ENCODE measurements at regions not wholly inside any gene's neighbourhood (a gene's known extent, or its start where the extent isn't known, plus 50 kb on each side); places are given as distances from the start of the nearest gene placed in this dataset.

DNA sequence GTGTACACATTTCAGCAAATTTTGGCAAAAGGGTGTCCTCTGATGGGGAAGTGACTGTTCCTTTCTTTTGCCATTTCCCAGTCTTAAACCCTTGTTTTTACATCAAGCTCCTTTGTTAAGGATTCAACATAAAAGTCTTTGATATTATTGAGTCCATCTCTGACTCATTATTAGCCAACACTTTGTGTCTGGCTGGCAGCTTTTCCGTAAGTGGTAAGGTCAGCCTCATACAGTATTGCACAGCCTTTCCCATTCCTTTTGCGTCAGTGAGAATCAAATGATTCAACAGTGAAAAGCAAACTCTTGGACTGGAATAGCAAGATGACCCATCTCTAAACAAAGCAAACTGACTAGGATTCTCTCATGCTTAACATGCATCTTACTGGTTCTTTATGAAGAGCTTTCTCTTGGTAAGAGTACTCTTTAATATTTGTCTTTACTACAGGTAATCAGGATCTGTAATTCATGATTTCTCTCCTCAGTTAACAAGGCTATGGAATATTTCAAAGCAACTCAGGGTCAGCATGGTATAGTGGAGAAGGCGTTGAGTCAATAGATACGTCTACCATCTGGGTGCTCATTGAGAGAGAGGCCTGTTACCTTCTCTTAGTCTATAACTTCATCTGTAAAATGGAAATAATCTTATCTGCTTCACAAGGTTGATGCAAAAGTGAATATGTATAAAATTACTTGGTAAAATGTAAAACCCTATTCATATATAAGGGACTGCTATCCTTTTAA is 183.6 kb downstream of the PRL start:
- H4K20me1 ChIP-seq (ENCODE audit: insufficient read depth, low read length) = no peaks in the 10 kb centered on the region
- no peak overlapping the region for H3K4me2 ChIP-seq (ENCODE audit: low read length)
- no peak overlapping the region for H3K4me3 ChIP-seq (ENCODE audit: low read depth, low read length, poor library complexity, severe bottlenecking)
- H3K27ac ChIP-seq (ENCODE audit: low read depth, low read length, poor library complexity, severe bottlenecking) = no peak overlapping the region
- H3K9me3 ChIP-seq (ENCODE audit: low read length) = no peaks in the 10 kb centered on the region
- no peak overlapping the region for H2AFZ ChIP-seq (ENCODE audit: low read length)
- no peak for TF ChIP-seq CTCF (IDR thresholded peaks at IDR 0.05; ENCODE audit: low read length)
- TF ChIP-seq EZH2 (IDR thresholded peaks at IDR 0.05; ENCODE audit: borderline replicate concordance, low read length) = no peak
- no peaks in the 10 kb centered on the region for H3K36me3 ChIP-seq (ENCODE audit: insufficient read depth, low read length)
- H3K79me2 ChIP-seq (ENCODE audit: insufficient read depth, low read length) = no peaks in the 10 kb centered on the region
- H3K9ac ChIP-seq (ENCODE audit: low read length) = no peak overlapping the region
- no peaks in the 10 kb centered on the region for H3F3A ChIP-seq (ENCODE audit: insufficient read depth, low read length)
- H3K27me3 ChIP-seq (ENCODE audit: insufficient read depth, low read length) = no peaks in the 10 kb centered on the region
- H3K4me1 ChIP-seq (ENCODE audit: insufficient read depth, low read length, severe bottlenecking) = peaks cover 12% of the 10 kb centered on the region
- H3K9me2 ChIP-seq (ENCODE audit: low read depth, low read length) = no peaks in the 10 kb centered on the region

- Histone ChIP-seq H3K9ac (ENCODE audit: low read length) (no peak overlapping the region), H4K20me1 (ENCODE audit: insufficient read depth, low read length) (no peaks in the 10 kb centered on the region), H3K27me3 (ENCODE audit: insufficient read depth, low read length) (no peaks in the 10 kb centered on the region), H2AFZ (ENCODE audit: low read length) (no peak overlapping the region), H3K79me2 (ENCODE audit: insufficient read depth, low read length) (no peaks in the 10 kb centered on the region), H3K9me3 (ENCODE audit: low read length) (no peaks in the 10 kb centered on the region), H3K4me1 (ENCODE audit: insufficient read depth, low read length, severe bottlenecking) (peaks cover 3% of the 10 kb centered on the region), H3F3A (ENCODE audit: insufficient read depth, low read length) (no peaks in the 10 kb centered on the region), H3K4me2 (ENCODE audit: low read length) (no peak overlapping the region), H3K4me3 (ENCODE audit: low read depth, low read length, poor library complexity, severe bottlenecking) (no peak overlapping the region), H3K27ac (ENCODE audit: low read depth, low read length, poor library complexity, severe bottlenecking) (no peak overlapping the region), H3K36me3 (ENCODE audit: insufficient read depth, low read length) (no peaks in the 10 kb centered on the region), H3K9me2 (ENCODE audit: low read depth, low read length) (no peaks in the 10 kb centered on the region)
- TF ChIP-seq CTCF (IDR thresholded peaks at IDR 0.05; ENCODE audit: low read length) (no peak), EZH2 (IDR thresholded peaks at IDR 0.05; ENCODE audit: borderline replicate concordance, low read length) (no peak)
These were observed 181.3 kb downstream of the PRL start for GRCh38 chr6:22115559-22115958.

DNA sequence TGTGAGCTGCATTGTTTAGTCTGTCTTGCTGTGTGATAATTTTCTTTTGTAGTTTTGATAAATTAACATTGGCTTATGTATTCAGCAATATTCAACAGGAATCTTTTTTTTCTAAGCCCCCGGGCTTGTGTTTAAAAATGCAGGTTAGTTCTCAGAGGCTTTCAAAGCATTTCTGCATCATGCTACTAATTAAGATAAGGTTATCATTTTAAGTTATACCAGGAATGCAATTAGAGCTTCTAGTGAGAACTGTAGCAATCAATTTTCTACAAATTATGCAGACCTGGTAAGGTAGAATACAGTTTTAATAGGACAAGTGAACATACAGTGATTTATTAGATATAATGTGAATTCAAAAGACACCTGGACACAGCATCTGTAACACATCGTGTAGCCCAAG is 179.2 kb downstream of the PRL start:
- Histone ChIP-seq H3K79me2 (ENCODE audit: insufficient read depth, low read length) (no peaks in the 10 kb centered on the region), H2AFZ (ENCODE audit: low read length) (no peak overlapping the region), H3K9me2 (ENCODE audit: low read depth, low read length) (no peaks in the 10 kb centered on the region), H3K27ac (ENCODE audit: low read depth, low read length, poor library complexity, severe bottlenecking) (no peak overlapping the region), H3K9me3 (ENCODE audit: low read length) (no peaks in the 10 kb centered on the region), H3K9ac (ENCODE audit: low read length) (no peak overlapping the region), H3K4me3 (ENCODE audit: low read depth, low read length, poor library complexity, severe bottlenecking) (no peak overlapping the region), H4K20me1 (ENCODE audit: insufficient read depth, low read length) (no peaks in the 10 kb centered on the region), H3K4me2 (ENCODE audit: low read length) (no peak overlapping the region), H3F3A (ENCODE audit: insufficient read depth, low read length) (no peaks in the 10 kb centered on the region), H3K4me1 (ENCODE audit: insufficient read depth, low read length, severe bottlenecking) (no peaks in the 10 kb centered on the region), H3K36me3 (ENCODE audit: insufficient read depth, low read length) (no peaks in the 10 kb centered on the region), H3K27me3 (ENCODE audit: insufficient read depth, low read length) (no peaks in the 10 kb centered on the region)
- TF ChIP-seq CTCF (IDR thresholded peaks at IDR 0.05; ENCODE audit: low read length) = no peak
- TF ChIP-seq EZH2 (IDR thresholded peaks at IDR 0.05; ENCODE audit: borderline replicate concordance, low read length) = no peak

All from OCI-LY1 (cell line).